Progenitor cell of endocrine pancreas (in vitro differentiated cells): ENCODE measurements at regions not wholly inside any gene's neighbourhood (a gene's known extent, or its start where the extent isn't known, plus 50 kb on each side); places are given as distances from the start of the nearest gene placed in this dataset.

Experiments used
- DNase-seq: peaks from one replicate; pipeline ENCODE4 v3.0.0; 2021; ENCODE audit warnings: low spot score; ENCODE audit not compliant: unreplicated experiment
- H3K27ac Mint-ChIP-seq: 2 replicates; pipeline ENCODE4 v1.8.0; 2021; ENCODE audit warnings: mild to moderate bottlenecking, moderate library complexity, mixed read lengths
- H3K27me3 Mint-ChIP-seq: 2 replicates; pipeline ENCODE4 v1.8.0; 2021; ENCODE audit warnings: mixed read lengths
- H3K36me3 Mint-ChIP-seq: 2 replicates; pipeline ENCODE4 v1.8.0; 2022; ENCODE audit warnings: mixed read lengths; ENCODE audit not compliant: insufficient read depth
- H3K4me1 Mint-ChIP-seq: 2 replicates; pipeline ENCODE4 v1.8.0; 2021; ENCODE audit warnings: low read depth, mixed read lengths
- H3K4me3 Mint-ChIP-seq: 2 replicates; pipeline ENCODE4 v1.8.0; 2021; ENCODE audit warnings: low read depth, mild to moderate bottlenecking, moderate library complexity, mixed read lengths
- H3K9me3 Mint-ChIP-seq: 2 replicates; pipeline ENCODE4 v1.8.0; 2021; ENCODE audit warnings: low read depth, mixed read lengths
- TF ChIP-seq, protein P1 (sequence below): fragments of 200-600 bp; sonication (generic); IDR thresholded peaks from one replicate; pipeline ENCODE4 v1.5.0; 2021; ENCODE audit warnings: antibody characterized with exemption, mild to moderate bottlenecking; ENCODE audit not compliant: unreplicated experiment

DNA sequence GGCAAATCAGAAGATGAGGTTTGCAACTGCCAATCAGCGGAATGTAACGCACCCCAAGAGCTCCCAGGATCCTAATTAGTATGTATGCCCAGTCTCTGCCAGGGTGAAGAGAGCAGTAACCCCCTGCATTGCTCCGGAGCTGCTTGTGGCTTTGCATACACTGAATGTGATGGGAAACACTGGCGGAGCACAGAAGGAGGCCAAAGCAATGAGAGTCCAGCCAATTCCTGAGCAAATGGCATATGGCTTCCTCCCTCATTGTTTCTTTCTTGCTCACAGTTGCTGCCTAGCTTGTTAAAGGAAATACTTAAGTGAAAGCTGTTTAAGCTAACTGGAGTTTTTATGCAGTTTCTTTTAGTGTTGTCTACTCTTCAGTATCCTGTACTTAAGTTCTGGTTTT lies 343.5 kb upstream of the NT5C1B start:
- Mint-ChIP-seq H3K9me3 (peaks cover 3% of the 10 kb centered on the region), H3K4me3 (no peak overlapping the region), H3K4me1 (no peaks in the 10 kb centered on the region), H3K27me3 (no peaks in the 10 kb centered on the region), H3K36me3 (no peaks in the 10 kb centered on the region), H3K27ac (no peak overlapping the region)
- TF ChIP-seq, protein P1, sequence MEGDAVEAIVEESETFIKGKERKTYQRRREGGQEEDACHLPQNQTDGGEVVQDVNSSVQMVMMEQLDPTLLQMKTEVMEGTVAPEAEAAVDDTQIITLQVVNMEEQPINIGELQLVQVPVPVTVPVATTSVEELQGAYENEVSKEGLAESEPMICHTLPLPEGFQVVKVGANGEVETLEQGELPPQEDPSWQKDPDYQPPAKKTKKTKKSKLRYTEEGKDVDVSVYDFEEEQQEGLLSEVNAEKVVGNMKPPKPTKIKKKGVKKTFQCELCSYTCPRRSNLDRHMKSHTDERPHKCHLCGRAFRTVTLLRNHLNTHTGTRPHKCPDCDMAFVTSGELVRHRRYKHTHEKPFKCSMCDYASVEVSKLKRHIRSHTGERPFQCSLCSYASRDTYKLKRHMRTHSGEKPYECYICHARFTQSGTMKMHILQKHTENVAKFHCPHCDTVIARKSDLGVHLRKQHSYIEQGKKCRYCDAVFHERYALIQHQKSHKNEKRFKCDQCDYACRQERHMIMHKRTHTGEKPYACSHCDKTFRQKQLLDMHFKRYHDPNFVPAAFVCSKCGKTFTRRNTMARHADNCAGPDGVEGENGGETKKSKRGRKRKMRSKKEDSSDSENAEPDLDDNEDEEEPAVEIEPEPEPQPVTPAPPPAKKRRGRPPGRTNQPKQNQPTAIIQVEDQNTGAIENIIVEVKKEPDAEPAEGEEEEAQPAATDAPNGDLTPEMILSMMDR: no peak
- DNase-seq: no peak

DNA sequence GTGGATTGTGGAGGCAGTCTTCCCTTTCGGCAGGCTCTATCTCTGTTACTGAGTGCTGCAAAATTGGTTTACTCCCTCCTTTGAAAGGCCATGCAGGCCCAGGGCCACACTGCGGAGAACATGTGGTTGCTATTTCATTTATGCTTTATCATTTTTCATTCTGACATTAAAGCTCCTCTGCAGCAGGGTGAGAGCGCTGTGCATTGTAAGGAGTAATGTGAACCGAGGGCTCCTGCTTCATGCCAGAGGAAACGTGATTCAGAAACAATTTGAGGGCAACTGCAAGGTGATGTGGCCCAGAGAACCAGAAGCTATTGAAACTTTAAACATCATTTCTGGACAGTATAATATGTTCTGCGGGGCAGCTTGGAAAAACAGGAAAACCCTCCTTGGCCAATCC lies 341.6 kb upstream of the NT5C1B start:
- H3K27me3 Mint-ChIP-seq: no peaks in the 10 kb centered on the region
- H3K9me3 Mint-ChIP-seq: peaks cover 7% of the 10 kb centered on the region

DNA sequence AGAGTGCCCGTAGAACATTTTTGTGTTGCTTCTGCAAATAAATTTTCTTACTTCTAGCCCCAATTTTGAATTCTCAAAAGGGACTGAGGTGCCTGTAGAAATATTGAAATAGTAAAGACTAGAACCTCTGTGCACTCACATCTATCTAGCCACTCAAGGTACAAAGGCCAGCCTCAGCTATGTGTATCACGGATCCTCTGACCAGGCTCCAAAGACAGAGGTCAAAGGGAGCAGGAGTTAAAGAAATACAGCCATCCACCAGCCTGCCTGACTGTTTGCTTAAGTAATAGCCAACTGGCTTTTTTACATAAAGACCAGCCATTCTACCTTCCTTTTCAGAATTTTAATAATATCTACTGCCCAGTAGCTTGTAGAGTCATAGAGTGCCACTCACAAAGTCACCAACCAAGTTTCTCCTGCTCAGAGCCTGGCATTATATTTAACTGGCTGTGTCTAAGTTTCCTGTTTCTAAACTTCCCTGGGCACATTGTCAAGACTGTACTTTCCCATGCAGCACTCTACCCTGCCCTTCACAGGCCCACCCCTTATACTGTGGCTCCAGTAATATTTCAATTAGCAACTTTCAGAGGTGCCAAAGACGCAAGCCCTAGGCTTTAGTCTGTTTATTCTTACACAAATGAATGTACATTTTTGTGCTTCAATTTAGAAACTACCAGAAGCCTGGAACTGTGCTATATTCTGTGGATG lies 338.3 kb upstream of the NT5C1B start:
- Mint-ChIP-seq H3K36me3 (peaks cover 2% of the 10 kb centered on the region), H3K4me1 (peaks cover 9% of the 10 kb centered on the region), H3K27ac (no peak overlapping the region), H3K27me3 (no peaks in the 10 kb centered on the region), H3K9me3 (peaks cover 4% of the 10 kb centered on the region), H3K4me3 (no peak overlapping the region)
- TF ChIP-seq, protein P1: no peak
- no peak for DNase-seq

More for the DNA sequence above, 341.6 kb upstream of the NT5C1B start:
- DNase-seq: no peak
- H3K36me3 Mint-ChIP-seq: peaks cover 2% of the 10 kb centered on the region
- H3K4me1 Mint-ChIP-seq: no peaks in the 10 kb centered on the region
- H3K4me3 Mint-ChIP-seq: no peak overlapping the region
- H3K27ac Mint-ChIP-seq: no peak overlapping the region
- TF ChIP-seq, protein P1: no peak

DNA sequence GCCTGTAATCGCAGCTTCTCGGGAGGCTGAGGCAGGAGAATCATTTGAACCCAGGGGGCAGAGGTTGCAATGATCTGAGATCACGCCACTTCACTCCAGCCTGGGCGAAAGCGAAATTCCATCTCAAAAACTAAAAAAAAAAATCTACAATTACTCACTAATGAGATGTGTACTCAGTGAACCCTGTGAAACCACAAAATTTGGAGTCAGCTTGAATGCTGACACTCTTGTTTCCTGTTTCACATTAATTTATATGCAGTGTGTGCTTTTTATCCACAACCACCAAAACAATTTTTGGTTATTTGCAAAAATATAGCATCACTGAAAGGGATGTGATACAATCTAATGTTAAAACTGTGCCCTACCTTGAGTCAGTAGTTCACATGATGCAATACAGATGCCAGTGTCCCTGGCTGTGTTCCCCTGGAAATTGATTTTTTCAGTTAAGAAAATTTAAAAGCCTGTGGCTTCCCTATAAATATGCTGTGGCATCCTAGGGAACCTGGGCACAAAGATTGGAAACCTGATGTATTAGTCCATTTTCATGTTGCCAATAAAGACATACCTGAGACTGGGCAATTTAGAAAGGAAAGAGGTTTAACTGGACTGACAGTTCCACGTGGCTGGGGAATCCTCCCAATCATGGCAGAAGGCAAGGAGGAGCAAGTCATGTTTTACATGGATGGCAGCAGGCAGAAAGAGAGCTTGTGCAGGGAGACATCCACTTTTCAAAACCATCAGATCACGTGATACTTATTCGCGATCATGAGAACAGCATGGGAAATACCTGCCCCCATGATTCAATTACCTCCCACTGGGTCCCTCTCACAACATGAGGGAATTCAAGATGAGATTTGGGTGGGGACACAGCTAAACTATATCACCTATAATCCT lies 337.5 kb upstream of the NT5C1B start:
- H3K27me3 Mint-ChIP-seq: no peaks in the 10 kb centered on the region
- TF ChIP-seq, protein P1: no peak
- H3K36me3 Mint-ChIP-seq: peaks cover 2% of the 10 kb centered on the region
- H3K4me3 Mint-ChIP-seq: no peak overlapping the region
- H3K4me1 Mint-ChIP-seq: peaks cover 9% of the 10 kb centered on the region
- H3K9me3 Mint-ChIP-seq: peaks cover 4% of the 10 kb centered on the region
- no peak overlapping the region for H3K27ac Mint-ChIP-seq
- DNase-seq: no peak

DNA sequence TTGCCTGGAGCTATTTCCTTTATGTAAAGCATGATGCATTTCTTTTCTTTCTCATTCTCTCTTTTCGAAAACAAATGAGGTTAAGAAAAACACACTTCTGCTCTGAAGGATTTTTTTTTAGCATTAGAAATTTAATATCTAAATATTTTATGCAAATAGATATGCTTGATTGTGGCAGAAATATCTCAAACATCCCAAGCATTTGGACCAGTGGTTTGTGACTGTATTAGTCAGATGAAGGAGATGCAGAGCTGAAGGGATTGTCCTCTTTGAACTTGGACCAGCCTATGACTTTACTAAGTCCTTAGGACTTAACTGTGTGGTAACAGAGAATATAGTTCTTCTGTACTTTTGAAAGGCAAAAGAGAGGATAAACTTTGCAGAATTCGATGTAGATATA lies 335.9 kb upstream of the NT5C1B start:
- DNase-seq: no peak
- TF ChIP-seq, protein P1: no peak
- peaks cover 9% of the 10 kb centered on the region for H3K4me1 Mint-ChIP-seq
- H3K9me3 Mint-ChIP-seq: peaks cover 4% of the 10 kb centered on the region
- no peak overlapping the region for H3K27ac Mint-ChIP-seq
- peaks cover 2% of the 10 kb centered on the region for H3K36me3 Mint-ChIP-seq
- H3K27me3 Mint-ChIP-seq: no peaks in the 10 kb centered on the region
- H3K4me3 Mint-ChIP-seq: no peak overlapping the region
